Middle frontal gyrus (tissue), 1 donor: ENCODE measurements at regions not wholly inside any gene's neighbourhood (a gene's known extent, or its start where the extent isn't known, plus 50 kb on each side); places are given as distances from the start of the nearest gene placed in this dataset.
"Not testable (repeated sequence)": the region's sequence is repeated elsewhere in the genome, so short reads cannot be mapped to it uniquely, and the experiment has no call there.

ENCODE experiments used
- DNase-seq: peaks from one replicate; pipeline ENCODE4 v3.0.0-alpha.2; 2015; ENCODE audit warnings: low spot score; ENCODE audit errors: extremely low spot score

DNA sequence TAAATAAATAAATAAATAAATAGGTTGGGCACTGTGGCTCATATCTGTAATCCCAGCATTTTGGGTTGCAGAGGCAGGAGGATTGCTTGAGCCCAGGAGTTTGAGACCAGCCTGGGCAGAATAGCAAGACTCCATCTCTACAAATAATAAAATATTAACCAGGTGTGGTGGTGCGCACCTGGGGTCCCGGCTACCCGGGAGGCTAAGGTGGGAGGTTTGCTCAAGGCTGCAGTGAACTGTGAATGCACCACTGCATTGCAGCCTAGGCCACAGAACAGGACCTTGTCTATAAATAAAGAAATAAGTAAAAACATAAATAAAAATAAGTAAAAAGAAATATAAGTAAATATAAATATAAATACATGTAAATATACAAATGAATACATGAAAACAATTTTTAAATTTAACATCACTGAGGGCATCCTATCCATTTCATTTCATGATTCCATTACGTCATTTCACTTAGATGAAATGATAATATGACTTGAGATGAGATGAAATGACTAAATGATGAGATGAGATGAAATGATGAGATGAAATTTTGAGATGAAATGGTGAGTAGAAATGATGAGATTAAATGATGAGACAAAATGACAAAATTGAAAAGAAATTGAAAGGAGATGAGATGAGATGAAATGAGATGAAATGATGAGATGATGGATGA is 233.4 kb downstream of the GOLGA6L6 start:
- DNase-seq: not testable (repeated sequence)

DNA sequence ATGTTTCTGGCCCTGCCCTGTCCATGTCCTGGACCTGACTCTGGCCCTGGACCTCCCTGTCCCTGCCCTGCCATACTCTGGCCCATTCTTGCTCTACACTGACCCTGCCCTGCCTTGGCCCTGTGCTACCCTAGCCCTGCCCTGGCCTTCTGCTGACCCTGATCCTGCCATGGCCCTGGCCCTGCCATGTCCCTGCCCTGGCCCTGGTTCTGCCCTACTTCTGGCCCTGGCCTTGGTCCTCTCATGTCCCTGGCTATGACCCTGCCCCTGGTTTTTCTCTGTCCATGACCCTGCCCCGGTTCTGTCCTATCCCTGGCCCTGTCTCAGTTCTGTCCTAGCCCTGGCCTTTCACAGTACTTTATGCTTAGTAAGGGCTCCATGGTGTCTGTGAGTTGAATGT is 234.5 kb downstream of the GOLGA6L6 start:
- DNase-seq: not testable (repeated sequence)

DNA sequence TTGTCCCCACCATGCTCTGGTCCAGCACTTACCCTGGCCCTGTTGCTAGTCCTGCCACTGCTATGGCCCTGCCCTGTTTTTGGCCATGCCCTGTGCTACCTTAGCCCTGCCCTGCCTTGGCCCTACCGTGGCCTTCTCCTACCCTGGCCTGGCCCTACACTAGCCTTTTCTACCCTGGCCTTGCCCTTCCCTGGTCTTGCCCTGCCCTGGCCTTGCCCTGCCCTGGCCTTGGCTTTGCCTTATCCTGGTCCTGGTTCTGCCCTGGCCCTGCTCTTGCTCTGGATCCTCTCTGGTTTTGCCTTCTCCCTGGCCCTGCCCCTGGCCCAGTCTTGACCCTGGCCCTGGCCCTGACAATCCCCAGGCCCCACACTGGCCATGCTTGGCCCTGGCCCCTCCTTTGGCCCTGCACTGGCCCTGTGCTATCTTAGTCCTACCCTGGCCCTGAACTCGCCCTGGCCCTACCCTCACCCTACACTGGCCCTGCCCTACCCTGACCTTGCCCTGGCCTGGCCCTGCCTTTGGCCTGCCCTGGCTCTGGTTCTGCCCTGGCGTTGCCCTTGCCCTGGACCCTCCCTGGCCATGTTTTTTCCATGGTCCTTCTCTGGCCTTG is 235.0 kb downstream of the GOLGA6L6 start:
- not testable (repeated sequence) for DNase-seq

DNA sequence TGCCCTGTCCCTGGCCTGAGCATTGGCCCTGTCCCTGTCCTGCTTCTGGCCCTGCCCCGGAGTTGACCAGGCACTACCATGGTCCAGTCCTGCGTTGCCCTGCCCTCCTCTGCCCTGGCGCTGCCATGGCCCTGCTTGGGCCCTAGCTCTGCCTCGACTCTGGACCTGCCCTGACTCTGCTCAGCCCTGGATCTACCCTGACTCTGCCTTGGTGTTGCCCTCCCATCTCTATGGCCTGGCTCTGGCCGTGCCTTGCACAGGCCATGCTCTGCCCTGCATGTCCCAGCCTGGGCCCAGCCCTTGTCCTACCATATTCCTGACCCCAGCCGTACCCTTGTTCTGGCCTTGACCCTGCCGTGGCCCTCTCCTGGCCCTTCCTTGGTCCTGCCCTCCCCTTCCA is 235.7 kb downstream of the GOLGA6L6 start:
- DNase-seq: not testable (repeated sequence)

DNA sequence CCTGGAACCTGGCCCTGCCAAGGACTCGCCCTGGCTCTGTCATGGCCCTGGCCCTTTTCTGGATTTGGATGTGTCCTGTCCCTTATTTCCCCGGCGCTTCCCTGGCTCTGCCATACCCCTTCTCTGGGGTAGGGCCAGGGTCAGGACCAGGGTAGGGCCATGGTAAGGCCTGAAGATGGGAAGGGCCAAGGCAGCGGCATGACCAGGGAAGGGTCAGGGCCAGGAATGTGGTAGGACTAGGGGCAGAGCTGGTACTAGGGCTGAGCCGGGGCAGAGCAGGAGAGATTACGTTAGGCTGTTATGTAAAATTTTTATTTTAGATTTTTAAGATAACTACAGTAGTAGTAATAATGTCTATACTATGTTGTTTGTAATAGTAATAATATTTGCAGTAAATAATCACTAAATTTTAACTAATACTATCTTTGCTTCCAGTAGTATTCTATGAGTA is 236.6 kb downstream of the GOLGA6L6 start:
- DNase-seq: not testable (repeated sequence)

DNA sequence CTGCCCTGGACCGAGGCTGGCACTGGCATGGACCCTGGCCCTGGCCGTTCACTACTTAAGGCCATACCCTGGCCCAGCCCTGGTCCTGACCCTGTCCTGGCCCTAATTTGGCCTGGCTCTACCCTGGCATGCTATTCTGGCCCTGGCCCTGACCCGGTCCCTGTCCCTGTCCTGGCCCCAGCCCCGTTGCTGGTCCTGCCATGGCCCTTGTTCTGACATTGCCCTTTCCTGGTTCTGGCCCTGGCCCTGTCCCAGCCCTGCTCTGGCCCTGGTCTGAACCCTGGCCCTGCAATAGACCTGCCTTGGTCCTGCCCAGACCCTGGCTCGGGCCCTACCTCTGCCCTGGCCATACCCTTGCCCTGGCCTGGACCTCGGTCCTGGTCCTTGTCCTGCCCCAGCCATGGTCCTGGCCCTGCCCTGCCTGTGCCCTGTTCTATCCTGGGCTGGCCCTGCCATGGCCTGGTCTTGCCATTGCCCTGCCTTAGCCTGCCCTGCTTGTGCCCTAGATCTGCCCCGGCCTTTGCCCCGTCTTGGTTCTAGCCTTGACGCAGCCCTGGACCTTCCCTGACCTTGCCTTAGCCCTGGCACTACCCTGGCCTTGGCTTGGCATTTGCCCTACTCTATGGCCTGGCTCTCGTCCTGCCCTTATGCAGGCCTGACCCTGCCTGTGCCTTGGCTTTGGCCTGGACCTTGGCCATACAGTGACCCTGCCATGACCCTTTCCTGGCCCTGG is 237.2 kb downstream of the GOLGA6L6 start:
- DNase-seq: not testable (repeated sequence)

DNA sequence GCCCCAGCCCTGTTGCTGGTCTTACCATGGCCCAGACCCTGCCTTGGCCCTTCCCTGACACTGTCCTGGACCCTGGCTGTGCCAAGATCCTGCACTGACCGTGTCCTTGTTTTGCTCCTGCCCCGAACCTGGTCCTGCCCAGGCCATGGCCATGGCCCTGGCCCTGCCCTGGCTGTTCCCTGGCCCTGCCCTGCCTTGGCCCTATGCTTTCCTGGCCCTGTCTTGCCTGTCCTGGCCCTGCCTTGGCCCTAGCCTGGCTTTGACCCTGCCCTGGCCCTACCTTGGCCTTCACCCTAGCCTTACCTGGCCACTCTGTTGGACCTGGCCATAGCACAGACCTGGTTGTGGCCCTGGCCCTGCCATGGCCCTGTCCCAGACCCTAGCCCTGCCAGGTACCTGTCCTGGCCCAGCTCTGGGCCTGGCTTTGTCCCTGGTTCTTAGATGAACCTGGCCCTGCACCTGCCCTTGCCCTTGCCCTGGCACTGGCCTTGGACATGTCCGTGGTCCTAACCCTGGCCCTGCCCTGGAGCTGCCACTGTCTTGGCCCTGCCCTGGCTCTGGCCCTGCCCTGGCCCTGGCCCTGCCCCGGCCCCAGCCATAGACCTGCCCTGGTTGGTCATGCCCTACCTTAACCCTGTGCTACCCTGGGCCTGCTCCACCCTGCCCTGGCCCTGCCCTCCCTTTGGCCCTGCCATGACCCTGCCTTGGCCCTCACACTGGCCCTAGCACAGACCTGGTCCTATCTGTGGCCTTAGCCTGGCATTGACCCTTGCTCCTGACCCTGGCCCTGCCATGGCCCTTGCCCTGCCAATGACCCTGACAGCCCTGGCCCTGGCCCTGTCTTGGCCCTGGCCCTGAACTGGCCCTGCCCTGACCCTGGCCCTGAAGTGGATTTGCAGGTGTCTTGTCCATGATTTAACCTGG is 238.1 kb downstream of the GOLGA6L6 start:
- DNase-seq: not testable (repeated sequence)

DNA sequence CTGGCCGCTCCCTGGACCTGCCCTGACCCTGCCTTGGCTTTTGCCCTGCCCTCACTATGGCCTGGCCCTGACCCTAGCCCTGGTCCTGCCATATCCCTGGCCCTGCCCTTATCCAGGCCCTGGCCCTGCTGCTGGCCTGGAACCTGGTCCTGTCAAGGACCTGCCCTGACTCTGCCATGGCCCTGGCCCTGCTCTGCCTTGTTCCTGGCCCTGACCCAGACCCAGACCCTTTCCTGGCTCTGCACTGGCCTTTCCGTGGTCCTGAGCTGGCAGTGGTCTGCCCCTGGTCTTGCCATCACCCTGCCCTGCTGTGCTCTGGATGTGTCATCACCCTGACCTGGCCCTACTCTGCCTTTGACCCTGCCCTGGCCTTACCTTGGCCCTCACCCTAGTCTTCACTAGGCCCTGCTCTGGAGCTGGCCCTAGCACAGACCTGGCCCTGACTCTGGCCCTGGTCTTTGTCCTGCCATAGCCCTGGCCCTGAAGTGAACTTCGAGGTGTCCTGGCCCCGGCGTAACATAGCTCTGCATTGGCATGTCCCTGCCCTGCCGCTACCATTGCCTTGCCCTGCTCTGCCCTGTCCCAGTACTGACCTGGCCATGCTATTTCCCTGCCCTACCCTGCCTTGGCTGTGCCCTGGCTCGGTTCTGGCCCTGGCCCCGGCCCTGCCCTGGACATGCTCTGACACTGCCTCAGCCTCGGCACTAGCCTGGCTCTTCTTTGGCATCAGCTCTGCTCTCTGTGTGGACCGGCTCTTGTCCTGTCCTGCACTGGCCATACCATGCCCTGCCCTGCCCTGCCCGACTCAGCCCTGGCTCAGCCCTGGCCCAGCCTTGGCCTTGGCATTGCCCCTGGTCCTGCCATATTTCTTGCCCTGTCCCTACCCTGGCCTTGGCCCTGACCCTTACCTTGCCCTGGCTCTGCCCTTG is 239.2 kb downstream of the GOLGA6L6 start:
- not testable (repeated sequence) for DNase-seq

DNA sequence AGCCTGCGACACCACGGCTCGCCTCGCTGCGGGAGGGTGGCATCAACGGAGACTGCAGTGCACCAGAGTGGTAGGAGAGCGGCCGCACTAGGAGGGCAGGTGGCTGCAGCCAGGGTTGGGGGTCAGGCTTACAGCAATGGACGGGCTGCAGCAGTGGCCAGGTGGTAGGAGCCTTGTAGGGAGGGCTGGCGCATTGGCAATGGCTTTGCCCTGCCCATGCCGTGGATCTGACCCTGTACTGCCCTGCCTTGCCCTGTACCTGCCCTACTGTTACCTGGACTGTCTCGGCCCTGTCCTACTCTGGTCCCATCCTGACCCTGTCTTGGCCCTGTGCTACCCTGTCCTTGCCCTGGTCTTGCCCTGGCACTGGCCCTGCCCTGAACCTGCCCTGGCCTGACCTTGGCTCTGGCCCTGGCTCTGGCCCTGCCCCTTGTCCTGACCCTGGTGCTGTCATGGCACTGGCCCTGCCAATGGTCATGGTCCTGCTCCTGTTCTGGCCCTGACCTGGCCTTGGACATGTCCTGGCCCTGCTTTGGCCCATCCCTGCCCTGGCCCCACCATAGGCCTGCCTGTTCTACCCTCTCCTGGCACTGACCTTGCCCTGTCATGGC is 240.0 kb downstream of the GOLGA6L6 start:
- not testable (repeated sequence) for DNase-seq

DNA sequence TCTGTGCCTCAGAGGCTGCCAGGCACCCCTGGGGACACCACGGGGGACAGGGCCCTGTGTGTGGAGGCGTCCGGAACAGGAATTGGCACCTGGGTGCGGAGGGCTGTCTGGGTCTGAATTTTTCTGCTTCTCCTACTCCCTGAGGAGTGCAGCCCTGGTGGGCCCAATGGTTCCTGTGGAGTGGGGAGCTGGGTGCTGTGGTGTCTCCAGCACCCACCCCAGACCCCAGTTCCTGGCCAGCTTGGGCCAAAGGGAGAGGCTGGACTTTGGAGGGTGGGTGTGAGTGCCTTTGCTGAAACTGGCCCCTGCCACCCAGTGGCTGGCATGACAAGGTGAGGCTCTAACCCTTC is 240.6 kb downstream of the GOLGA6L6 start:
- not testable (repeated sequence) for DNase-seq

DNA sequence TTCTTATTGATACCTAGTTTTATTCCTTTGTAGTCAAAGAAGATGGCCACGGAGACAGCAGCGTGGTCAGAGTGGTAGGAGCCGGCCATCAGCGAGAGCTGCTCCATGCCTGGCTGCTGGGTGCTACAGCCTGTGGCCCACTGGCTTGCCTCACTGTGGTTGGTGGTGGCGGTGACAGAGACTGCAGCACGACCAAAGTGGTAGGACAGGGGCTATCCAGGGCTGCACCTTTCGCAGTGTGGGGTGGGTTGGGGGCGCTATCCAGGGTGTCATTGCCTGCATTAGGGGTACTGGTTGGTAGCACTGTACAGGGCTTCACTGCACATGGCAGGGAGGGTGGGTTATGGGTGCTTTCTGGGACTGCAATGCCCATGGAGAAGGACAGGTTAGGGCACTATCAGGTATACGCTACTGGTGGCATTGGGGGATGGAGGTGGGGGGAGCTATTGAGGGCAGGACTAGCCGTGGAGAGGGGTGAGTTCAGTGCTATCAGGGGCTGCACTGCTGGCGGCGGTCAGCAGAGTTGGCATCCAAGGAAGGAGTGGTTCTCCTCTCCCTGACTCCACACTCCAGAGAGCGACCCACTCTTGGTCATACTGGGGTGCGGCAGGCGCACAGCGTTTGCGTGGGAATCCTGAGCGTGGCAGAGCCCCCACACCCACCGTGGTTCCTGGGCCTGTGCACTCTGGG is 241.1 kb downstream of the GOLGA6L6 start:
- DNase-seq: not testable (repeated sequence)

DNA sequence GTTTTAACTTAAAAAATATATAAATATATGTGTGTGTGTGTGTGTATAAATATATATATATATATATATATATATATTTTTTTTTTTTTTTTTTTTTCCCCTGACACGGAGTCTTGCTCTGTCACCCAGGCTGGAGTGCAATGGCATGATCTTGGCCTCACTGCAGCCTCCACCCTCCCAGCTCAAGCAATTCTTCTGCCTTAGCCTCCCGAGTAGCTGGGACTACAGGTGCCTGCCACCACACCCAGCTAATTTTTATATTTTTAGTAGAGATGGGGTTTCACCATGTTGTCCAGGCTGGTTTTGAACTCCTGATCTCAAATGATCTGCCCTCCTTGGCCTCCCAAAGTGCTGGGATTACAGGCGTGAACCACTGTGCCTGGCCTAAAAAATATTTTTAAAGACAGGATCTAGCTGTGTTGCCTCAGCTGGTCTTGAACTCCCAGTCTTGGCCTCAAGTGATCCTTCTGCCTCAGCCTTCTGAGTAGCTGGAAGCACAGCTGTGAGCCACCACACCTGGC is 243.9 kb downstream of the GOLGA6L6 start:
- not testable (repeated sequence) for DNase-seq

DNA sequence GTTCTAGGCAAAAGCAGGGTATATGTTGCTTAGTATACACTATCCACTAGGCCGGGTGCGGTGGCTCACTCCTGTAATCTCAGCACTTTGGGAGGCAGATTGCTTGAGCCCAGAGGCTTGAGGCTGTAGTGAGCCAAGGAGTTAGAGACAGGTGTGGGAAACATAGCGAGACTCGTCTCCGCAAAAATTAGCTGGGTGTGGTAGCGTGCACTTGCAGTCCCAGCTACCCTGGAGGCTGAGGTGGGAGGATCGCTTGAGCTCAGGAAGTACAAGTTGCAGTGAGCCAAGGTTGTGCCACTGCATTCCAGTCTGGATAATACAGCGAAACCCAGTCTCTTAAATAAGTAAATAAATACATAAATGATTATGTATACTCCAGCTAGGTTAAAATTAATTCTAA is 245.3 kb downstream of the GOLGA6L6 start:
- not testable (repeated sequence) for DNase-seq

DNA sequence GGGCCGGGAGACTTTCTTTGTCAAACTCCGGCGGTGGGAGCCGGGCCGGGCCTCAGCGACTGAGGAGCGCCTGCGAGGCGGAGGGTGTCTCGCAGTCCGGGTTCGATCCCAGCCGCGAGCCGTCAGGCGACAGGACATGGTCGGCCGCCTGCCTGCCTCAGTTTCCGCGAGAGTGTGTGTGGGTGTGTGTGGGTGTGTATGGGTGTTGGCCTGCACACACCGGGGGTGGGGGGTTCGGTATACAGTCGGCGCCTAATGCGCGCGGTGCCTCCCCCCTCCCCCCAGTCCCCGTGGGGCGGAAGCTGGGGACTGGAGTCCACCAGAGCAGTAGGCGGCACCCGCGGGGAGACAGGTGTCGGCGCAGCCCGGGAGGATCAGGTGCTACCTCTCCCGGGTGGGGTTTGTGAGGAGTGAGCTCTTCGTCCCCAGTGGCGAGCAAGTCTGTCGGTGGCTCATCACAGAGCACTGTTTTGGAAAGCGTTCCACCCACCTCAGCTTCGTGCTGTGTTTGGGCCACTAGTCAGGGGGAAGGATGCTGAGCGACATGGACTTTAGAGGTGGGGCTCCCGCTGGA is 246.3 kb downstream of the GOLGA6L6 start:
- DNase-seq: no peak

DNA sequence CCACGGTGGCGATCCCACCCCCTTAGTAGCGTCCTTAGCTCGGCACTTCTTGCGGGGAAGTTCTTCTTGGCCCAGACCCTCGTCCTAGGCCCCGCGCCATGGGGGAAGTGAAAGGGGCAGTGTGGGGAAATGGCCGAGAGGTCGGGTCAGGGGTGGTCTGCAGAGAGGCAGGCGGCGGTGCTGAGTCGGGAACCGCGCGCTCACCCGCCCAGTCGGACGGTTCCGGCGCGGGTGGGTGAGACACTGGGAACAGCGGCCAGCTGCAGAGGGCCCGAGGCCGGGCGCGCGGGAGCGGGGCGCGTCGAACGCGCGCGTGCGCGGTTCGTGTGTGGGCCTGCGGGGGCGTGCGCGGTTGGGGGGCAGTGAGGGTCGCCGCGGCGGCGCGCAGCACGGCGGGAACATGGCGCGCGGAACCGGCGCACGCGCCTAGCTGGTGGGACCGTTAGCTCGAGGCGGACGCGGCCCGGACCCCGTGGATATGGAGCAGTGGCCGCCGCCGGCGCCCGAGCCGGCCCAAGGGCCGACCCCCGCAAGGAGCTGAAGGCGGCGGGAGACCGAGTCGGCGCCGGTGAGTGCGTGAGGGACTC is 246.9 kb downstream of the GOLGA6L6 start:
- no peak for DNase-seq

DNA sequence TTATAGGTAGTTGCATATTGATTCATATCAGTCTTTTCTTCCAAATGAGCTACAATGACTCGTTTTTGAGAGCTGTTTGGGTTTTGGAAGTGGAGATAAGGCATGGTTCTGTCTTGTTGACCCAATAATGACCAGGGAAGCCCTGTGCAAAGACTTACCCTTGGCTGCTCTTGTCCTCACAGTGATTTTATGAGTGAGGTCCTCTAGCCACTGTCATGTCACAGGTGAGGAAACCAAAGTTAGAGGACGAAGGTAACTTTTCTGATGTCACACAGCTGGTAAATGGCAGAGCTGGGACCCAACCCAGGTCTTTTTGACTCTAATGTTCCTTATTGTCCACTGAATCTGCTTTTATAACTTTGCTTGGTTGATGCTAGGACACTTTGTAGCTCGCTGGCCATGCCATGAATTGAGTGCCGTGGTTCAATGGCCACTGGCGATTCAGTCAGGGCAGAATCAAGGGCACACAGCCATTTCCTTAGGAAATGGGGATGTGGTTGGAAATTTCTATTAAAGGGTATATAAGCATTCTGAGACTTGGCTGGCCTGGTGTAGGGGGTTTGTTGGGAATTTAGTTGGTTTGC is 249.1 kb downstream of the GOLGA6L6 start:
- DNase-seq: not testable (repeated sequence)

DNA sequence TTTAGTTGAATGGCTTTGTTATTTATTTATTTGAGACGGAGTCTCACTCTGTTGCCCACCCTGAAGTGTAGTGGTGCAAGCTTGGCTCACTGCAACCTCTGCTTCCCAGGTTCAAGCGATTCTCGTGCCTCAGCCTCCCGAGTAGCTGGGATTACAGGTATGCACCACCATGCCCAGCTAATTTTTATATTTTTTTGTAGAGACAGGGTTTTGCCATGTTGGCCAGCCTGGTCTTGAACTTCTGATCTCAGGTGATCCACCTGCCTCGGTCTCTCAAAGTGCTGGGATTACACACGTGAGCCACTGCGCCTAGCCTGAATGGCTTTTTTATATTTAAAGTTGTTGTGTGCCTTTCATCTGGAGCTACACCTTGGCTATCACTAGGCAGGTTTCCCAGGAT is 250.0 kb downstream of the GOLGA6L6 start:
- not testable (repeated sequence) for DNase-seq

DNA sequence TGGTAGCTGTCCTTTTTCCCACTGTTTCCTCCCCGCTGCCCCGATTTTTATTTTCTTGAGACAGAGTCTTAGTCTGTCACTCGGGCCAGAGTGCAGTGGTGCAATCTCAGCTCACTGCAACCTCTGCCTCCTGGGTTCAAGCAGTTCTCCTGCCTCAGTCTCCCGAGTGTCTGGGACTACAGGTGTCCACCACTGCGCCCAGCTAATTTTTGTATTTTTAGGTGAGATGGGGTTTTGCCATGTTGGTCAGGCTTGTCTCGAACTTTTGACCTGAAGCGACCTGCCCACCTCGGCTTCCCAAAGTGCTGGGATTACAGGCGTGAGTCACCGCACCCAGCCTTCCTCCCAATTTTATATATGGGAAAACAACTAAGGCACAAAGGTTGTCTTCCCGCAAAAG is 251.0 kb downstream of the GOLGA6L6 start:
- not testable (repeated sequence) for DNase-seq
